ENCODE measurements at regions not wholly inside any gene's neighbourhood (a gene's known extent, or its start where the extent isn't known, plus 50 kb on each side); places are given as distances from the start of the nearest gene placed in this dataset.

- intact Hi-C loops (cut with micrococcal nuclease; ENCODE audit: unreplicated experiment) (no loop called here), in situ Hi-C loops (cut with MboI) (no loop called here)
- ChIA-PET CTCF (no interaction called here), RAD21 (ENCODE audit: unreplicated experiment) (no interaction called here), POLR2A (no interaction called here), SMC1A (ENCODE audit: uncharacterized antibody, unreplicated experiment) (interaction anchor here (0.7 kb wide), 1 partner anchor 21 kb away, joined by 3 read pairs; no protein-coding TSS in a partner anchor)
- no peak overlapping the region for H3K27ac ChIP-seq (ENCODE audit: control insufficient read depth, insufficient read depth)
- H3K4me1 ChIP-seq (ENCODE audit: control insufficient read depth, insufficient read depth, low read length): no peaks in the 10 kb centered on the region
- 52% methylated on average over 6 of the region's 6 CpGs for WGBS (ENCODE audit: insufficient coverage, insufficient replicate concordance, low lambda C conversion rate, missing lambda C conversion rate)
- ATAC-seq: no peak
- no peak overlapping the region for H3K4me2 ChIP-seq (ENCODE audit: control insufficient read depth, insufficient read depth)
- no peaks in the 10 kb centered on the region for H3K27me3 ChIP-seq (replicated peaks in 1 of 2; ENCODE audit: control insufficient read depth in 2 of 2, insufficient read depth in 2 of 2, low read length in 1 of 2)
- no peaks in the 10 kb centered on the region for H3K9me3 ChIP-seq (replicated peaks; ENCODE audit: control insufficient read depth, insufficient read depth, low read length)
- H3K4me3 ChIP-seq: no peak overlapping the region
- no peak overlapping the region for H3K9ac ChIP-seq (ENCODE audit: control insufficient read depth, insufficient read depth, low read length)
- BruUV-seq (replicated peaks): no TSS peak
- H4K20me1 ChIP-seq (ENCODE audit: control insufficient read depth, insufficient read depth): no peaks in the 10 kb centered on the region
- H3K79me2 ChIP-seq (ENCODE audit: control insufficient read depth, insufficient read depth, low read length): no peaks in the 10 kb centered on the region
- H2AFZ ChIP-seq (ENCODE audit: control insufficient read depth, low read depth, low read length): no peak overlapping the region
- FAIRE-seq: no peak
- no peaks in the 10 kb centered on the region for H3K36me3 ChIP-seq (ENCODE audit: control insufficient read depth in 2 of 2, insufficient read depth in 2 of 2, low read length in 1 of 2)
- DNase-seq (ENCODE audit: low read depth, low spot score): no peak
- no peak for TF ChIP-seq TCF3 (IDR thresholded peaks at IDR 0.05; ENCODE audit: borderline replicate concordance, insufficient read depth, low read depth, low read length)
- TF ChIP-seq TCF12 (IDR thresholded peaks at IDR 0.05; ENCODE audit: low read depth, low read length): no peak
- no peak for TF ChIP-seq RAD21 (IDR thresholded peaks at IDR 0.05; ENCODE audit: insufficient read depth, low read depth, low read length)
- no peak for TF ChIP-seq HDAC2 (IDR thresholded peaks at IDR 0.05)
- no peak for TF ChIP-seq EP300 (IDR thresholded peaks at IDR 0.05; ENCODE audit: borderline replicate concordance in 1 of 2, control insufficient read depth in 1 of 2, low read depth in 2 of 2, low read length in 2 of 2)
- no peak for TF ChIP-seq NRF1 (conservative IDR thresholded peaks at IDR 0.05; ENCODE audit: low read depth, low read length)
- TF ChIP-seq PRDM15 (CRISPR knock-in tag; IDR thresholded peaks at IDR 0.05): no peak
- TF ChIP-seq PAX8 (IDR thresholded peaks at IDR 0.05): no peak
- no peak for TF ChIP-seq BCLAF1 (IDR thresholded peaks at IDR 0.05)
- TF ChIP-seq USF2 (IDR thresholded peaks at IDR 0.05; ENCODE audit: borderline replicate concordance, low read depth, low read length): no peak
- no peak for TF ChIP-seq CBFB (IDR thresholded peaks at IDR 0.05; ENCODE audit: low read depth)
- TF ChIP-seq MEF2B (IDR thresholded peaks at IDR 0.05; ENCODE audit: partially characterized antibody, poor library complexity, severe bottlenecking): no peak
- TF ChIP-seq HDGF (IDR thresholded peaks at IDR 0.05): no peak
- no peak for TF ChIP-seq ELK1 (IDR thresholded peaks at IDR 0.05; ENCODE audit: low read depth, low read length)
- TF ChIP-seq SUPT20H (IDR thresholded peaks at IDR 0.05; ENCODE audit: borderline replicate concordance, control insufficient read depth, low read depth, low read length): no peak
- no peak for TF ChIP-seq SMARCA5 (IDR thresholded peaks at IDR 0.05)
Observed at GRCh38 chr13:82275644-82276043, 1606.6 kb downstream of the SLITRK1 start.

All from GM12878 (cell line).